ENCODE measurements at regions not wholly inside any gene's neighbourhood (a gene's known extent, or its start where the extent isn't known, plus 50 kb on each side); places are given as distances from the start of the nearest gene placed in this dataset.

- Histone ChIP-seq H3K27me3 (ENCODE audit: control insufficient read depth, insufficient read depth, low read length) (no peaks in the 10 kb centered on the region), H3K36me3 (ENCODE audit: control insufficient read depth, insufficient read depth, low read length) (no peaks in the 10 kb centered on the region), H3K4me3 (ENCODE audit: low read depth, low read length) (no peak overlapping the region)
- no peak for DNase-seq (ENCODE audit: low read depth)
- CTCF ChIA-PET: no interaction called here
- POLR2A ChIA-PET: no interaction called here
- TF ChIP-seq CTCF (IDR thresholded peaks at IDR 0.05; ENCODE audit: insufficient read depth, low read depth, low read length): no peak
Measured at GRCh38 chr4:111046811-111047210, 423.9 kb upstream of the PITX2 start.

DNA sequence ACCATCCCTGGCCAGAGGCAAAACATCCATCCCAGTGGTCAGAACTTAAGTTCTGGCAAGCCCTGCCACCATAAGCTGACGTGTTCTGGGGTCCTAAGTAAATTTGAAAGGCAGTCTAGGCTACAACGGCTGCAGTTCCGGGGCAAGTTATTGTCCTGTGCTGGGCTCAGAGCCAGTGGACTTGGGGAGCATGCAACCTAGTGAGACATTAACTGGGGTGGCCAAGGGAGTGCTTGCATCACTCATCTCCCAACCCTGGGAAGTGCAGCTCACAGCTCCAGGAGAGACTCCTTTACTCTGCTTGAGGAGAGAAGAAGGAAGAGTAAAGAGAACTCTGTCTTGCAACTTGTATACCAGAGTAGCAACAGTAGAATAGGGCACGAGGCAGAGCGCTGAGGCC, 425.4 kb upstream of the PITX2 start:
- ChIA-PET POLR2A (no interaction called here), CTCF (no interaction called here)
- no peak for TF ChIP-seq CTCF (IDR thresholded peaks at IDR 0.05; ENCODE audit: insufficient read depth, low read depth, low read length)
- H3K27me3 ChIP-seq (ENCODE audit: control insufficient read depth, insufficient read depth, low read length): no peaks in the 10 kb centered on the region
- H3K4me3 ChIP-seq (ENCODE audit: low read depth, low read length): no peak overlapping the region
- DNase-seq (ENCODE audit: low read depth): no peak
- H3K36me3 ChIP-seq (ENCODE audit: control insufficient read depth, insufficient read depth, low read length): no peaks in the 10 kb centered on the region

DNA sequence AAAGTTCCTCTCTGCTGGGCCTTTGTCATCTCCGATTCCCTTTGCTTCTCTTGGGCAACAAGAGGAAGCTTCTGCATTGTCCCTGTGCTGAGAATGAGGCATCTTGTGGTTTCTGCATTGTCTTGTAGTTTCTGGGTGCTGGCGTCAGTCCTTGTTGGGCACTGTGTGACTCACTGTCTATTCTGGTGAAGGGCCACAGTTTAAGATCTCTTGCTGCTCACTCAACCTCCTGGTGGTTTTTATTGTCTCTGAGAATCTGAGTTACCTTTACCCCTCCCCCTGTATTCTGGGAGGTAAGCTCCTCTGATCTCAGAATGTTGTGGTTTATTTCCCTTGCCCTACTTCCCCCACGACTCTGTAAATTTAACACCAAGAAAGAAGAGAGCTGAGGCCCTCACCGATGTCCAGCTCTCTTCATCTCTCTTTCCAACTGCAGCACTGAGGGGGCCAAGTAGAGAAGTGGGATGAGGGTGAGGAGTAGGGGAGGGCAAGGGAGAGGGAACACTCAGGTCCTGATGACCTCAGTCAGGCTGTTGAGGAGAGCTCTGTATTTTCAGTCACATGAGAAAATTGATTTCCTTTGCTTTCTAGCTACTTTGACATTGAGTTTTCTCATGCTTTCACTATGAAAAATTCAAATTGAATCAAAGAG, 441.6 kb upstream of the PITX2 start:
- POLR2A ChIA-PET: no interaction called here
- H3K27me3 ChIP-seq (ENCODE audit: control insufficient read depth, insufficient read depth, low read length): no peaks in the 10 kb centered on the region
- no peak for TF ChIP-seq CTCF (IDR thresholded peaks at IDR 0.05; ENCODE audit: insufficient read depth, low read depth, low read length)
- no peaks in the 10 kb centered on the region for H3K36me3 ChIP-seq (ENCODE audit: control insufficient read depth, insufficient read depth, low read length)
- peak; percentile 7 for DNase-seq (ENCODE audit: low read depth)
- H3K4me3 ChIP-seq (ENCODE audit: low read depth, low read length): no peak overlapping the region
- CTCF ChIA-PET: no interaction called here

GRCh38 chr4:111066001-111066400, 443.1 kb upstream of the PITX2 start:
- DNase-seq (ENCODE audit: low read depth): no peak
- ChIA-PET CTCF (no interaction called here), POLR2A (no interaction called here)

DNA sequence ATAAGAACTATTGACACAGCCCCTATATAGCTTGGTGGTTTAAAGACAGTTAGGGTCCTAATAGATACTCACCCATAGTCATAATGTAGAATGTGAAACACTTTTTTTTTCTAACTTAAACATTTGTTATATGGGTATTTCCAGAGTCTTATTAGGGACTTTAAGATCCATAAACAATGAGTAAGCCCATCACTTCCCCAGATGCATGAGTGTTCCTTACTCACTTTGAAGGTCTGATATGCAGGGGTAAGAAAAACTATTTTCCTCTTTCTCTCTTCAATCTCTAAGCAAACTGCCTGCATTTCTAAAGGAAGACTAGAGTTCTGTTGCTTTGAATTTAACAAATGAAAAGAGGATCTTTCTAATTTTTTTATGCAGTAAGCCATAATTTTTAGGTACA, 443.6 kb upstream of the PITX2 start:
- POLR2A ChIA-PET: no interaction called here
- Histone ChIP-seq H3K27me3 (ENCODE audit: control insufficient read depth, insufficient read depth, low read length) (no peaks in the 10 kb centered on the region), H3K4me3 (ENCODE audit: low read depth, low read length) (no peak overlapping the region), H3K36me3 (ENCODE audit: control insufficient read depth, insufficient read depth, low read length) (no peaks in the 10 kb centered on the region)
- CTCF ChIA-PET: no interaction called here
- DNase-seq (ENCODE audit: low read depth): no peak
- TF ChIP-seq CTCF (IDR thresholded peaks at IDR 0.05; ENCODE audit: insufficient read depth, low read depth, low read length): no peak

More at GRCh38 chr4:111066001-111066400, 443.1 kb upstream of the PITX2 start:
- no peak overlapping the region for H3K4me3 ChIP-seq (ENCODE audit: low read depth, low read length)
- H3K36me3 ChIP-seq (ENCODE audit: control insufficient read depth, insufficient read depth, low read length): no peaks in the 10 kb centered on the region
- TF ChIP-seq CTCF (IDR thresholded peaks at IDR 0.05; ENCODE audit: insufficient read depth, low read depth, low read length): no peak
- no peaks in the 10 kb centered on the region for H3K27me3 ChIP-seq (ENCODE audit: control insufficient read depth, insufficient read depth, low read length)
